ENCODE measurements at regions not wholly inside any gene's neighbourhood (a gene's known extent, or its start where the extent isn't known, plus 50 kb on each side); places are given as distances from the start of the nearest gene placed in this dataset.

DNA sequence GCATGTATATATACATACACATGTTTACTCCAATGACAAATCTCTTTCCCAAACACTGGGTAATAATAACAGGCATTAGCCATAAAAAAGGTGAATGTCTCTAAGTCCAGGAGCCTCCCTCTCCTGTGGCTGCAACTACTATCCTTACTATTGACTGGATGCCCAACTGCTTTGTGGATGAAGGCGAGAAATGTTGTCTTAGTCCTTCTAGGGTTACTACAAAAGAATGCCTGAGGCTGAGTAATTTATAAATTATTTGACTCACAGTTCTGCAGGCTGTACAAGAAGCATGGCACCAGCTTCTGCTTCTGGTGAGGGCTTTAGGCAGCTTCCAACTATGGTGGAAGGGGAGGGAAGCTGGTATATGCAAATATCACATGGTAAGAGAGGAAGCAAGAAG, 366.0 kb upstream of the DDHD1 start:
- CTCF ChIA-PET: no interaction called here
- no peaks in the 10 kb centered on the region for H3K27me3 ChIP-seq (ENCODE audit: control insufficient read depth, insufficient read depth, low read length)
- H3K36me3 ChIP-seq (ENCODE audit: control insufficient read depth, insufficient read depth, low read length): no peaks in the 10 kb centered on the region
- no peak for DNase-seq (ENCODE audit: low read depth)
- H3K4me3 ChIP-seq (ENCODE audit: low read depth, low read length): no peak overlapping the region
- POLR2A ChIA-PET: no interaction called here
- no peak for TF ChIP-seq CTCF (IDR thresholded peaks at IDR 0.05; ENCODE audit: insufficient read depth, low read depth, low read length)

DNA sequence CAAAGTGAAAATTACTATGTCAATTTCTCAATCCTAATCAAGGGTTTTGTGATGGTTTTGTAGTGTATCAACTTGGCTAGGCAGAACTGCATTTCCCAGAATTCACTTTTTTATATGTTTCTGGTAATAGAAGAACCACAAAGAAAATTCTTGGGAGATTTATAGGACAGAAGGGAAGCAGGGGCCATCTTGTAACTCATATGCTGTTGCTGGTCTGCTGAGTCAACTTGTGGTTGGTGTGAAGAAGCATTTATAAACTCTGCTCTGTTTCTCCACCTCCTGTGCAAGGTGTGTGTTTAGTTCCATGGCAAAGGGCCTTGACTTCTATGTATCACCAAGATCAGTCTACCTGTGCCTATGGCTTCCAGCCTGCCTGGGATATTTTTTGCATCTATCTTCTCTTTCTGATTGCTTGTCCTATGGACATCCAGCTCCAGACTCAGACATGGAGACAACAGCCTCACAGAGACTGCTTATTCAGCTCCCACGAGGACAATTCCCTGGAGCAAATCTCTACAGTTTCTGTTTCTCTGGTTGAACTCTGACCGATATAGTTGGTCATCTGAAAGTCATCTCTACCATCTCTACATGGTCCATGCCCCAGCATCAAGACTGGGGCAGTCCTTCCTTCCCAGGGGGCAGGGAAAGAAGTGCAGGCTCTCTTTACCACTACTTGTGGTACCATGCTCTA, 364.3 kb upstream of the DDHD1 start:
- no peaks in the 10 kb centered on the region for H3K36me3 ChIP-seq (ENCODE audit: control insufficient read depth, insufficient read depth, low read length)
- CTCF ChIA-PET: interaction anchor here (0.5 to 0.7 kb wide), 2 partner anchors 135 to 419 kb away, joined by 3 to 4 read pairs; no protein-coding TSS in a partner anchor
- H3K27me3 ChIP-seq (ENCODE audit: control insufficient read depth, insufficient read depth, low read length): no peaks in the 10 kb centered on the region
- no peak for DNase-seq (ENCODE audit: low read depth)
- H3K4me3 ChIP-seq (ENCODE audit: low read depth, low read length): no peak overlapping the region
- POLR2A ChIA-PET: no interaction called here
- TF ChIP-seq CTCF (IDR thresholded peaks at IDR 0.05; ENCODE audit: insufficient read depth, low read depth, low read length): no peak

- DNase-seq (ENCODE audit: low read depth): peak; percentile 72
- H3K36me3 ChIP-seq (ENCODE audit: control insufficient read depth, insufficient read depth, low read length): no peaks in the 10 kb centered on the region
- ChIA-PET CTCF (interaction anchor here (0.9 to 1.6 kb wide), 5 partner anchors 9 to 832 kb away, joined by 3 to 5 read pairs (median 4); no protein-coding TSS in a partner anchor), POLR2A (no interaction called here)
- no peak for TF ChIP-seq CTCF (IDR thresholded peaks at IDR 0.05; ENCODE audit: insufficient read depth, low read depth, low read length)
- no peak overlapping the region for H3K4me3 ChIP-seq (ENCODE audit: low read depth, low read length)
- H3K27me3 ChIP-seq (ENCODE audit: control insufficient read depth, insufficient read depth, low read length): no peaks in the 10 kb centered on the region
Observed at GRCh38 chr14:53516261-53516774, 363.2 kb upstream of the DDHD1 start.

- Histone ChIP-seq H3K27me3 (ENCODE audit: control insufficient read depth, insufficient read depth, low read length) (no peaks in the 10 kb centered on the region), H3K36me3 (ENCODE audit: control insufficient read depth, insufficient read depth, low read length) (no peaks in the 10 kb centered on the region), H3K4me3 (ENCODE audit: low read depth, low read length) (no peak overlapping the region)
- CTCF ChIA-PET: interaction anchor here (0.7 to 1.6 kb wide), 6 partner anchors 12 to 833 kb away, joined by 3 to 9 read pairs (median 4); no protein-coding TSS in a partner anchor
- POLR2A ChIA-PET: no interaction called here
- DNase-seq (ENCODE audit: low read depth): no peak
- TF ChIP-seq CTCF (IDR thresholded peaks at IDR 0.05; ENCODE audit: insufficient read depth, low read depth, low read length): no peak
Observed at GRCh38 chr14:53515276-53515675, 362.2 kb upstream of the DDHD1 start.

GRCh38 chr14:53514197-53514596, 361.1 kb upstream of the DDHD1 start:
- Histone ChIP-seq H3K36me3 (ENCODE audit: control insufficient read depth, insufficient read depth, low read length) (no peaks in the 10 kb centered on the region), H3K27me3 (ENCODE audit: control insufficient read depth, insufficient read depth, low read length) (no peaks in the 10 kb centered on the region), H3K4me3 (ENCODE audit: low read depth, low read length) (no peak overlapping the region)
- no peak for DNase-seq (ENCODE audit: low read depth)
- CTCF ChIA-PET: no interaction called here
- POLR2A ChIA-PET: interaction anchor here (0.5 kb wide), 1 partner anchor 10 kb away, joined by 5 read pairs; no protein-coding TSS in a partner anchor
- TF ChIP-seq CTCF (IDR thresholded peaks at IDR 0.05; ENCODE audit: insufficient read depth, low read depth, low read length): no peak

Measured in BJ (cell line).